Endothelial cell (in vitro differentiated cells): ENCODE measurements at regions not wholly inside any gene's neighbourhood (a gene's known extent, or its start where the extent isn't known, plus 50 kb on each side); places are given as distances from the start of the nearest gene placed in this dataset.

Source experiments
- DNase-seq: peaks from one replicate; pipeline ENCODE4 v3.0.0; 2021; ENCODE audit warnings: low spot score
- H3K27ac Mint-ChIP-seq: one replicate; pipeline ENCODE4 v1.8.0; 2021; ENCODE audit warnings: mixed read lengths, inconsistent platforms; ENCODE audit not compliant: unreplicated experiment
- H3K27me3 Mint-ChIP-seq: one replicate; pipeline ENCODE4 v1.8.0; 2021; ENCODE audit warnings: mild to moderate bottlenecking, moderate library complexity, mixed read lengths, inconsistent platforms; ENCODE audit not compliant: unreplicated experiment
- H3K36me3 Mint-ChIP-seq: one replicate; pipeline ENCODE4 v1.8.0; 2021; ENCODE audit warnings: mild to moderate bottlenecking, low read depth, mixed read lengths, inconsistent platforms; ENCODE audit not compliant: unreplicated experiment
- H3K4me1 Mint-ChIP-seq: one replicate; pipeline ENCODE4 v1.8.0; 2021; ENCODE audit warnings: mild to moderate bottlenecking, mixed read lengths, inconsistent platforms; ENCODE audit not compliant: unreplicated experiment
- H3K4me3 Mint-ChIP-seq: one replicate; pipeline ENCODE4 v1.8.0; 2021; ENCODE audit warnings: mild to moderate bottlenecking, mixed read lengths, inconsistent platforms; ENCODE audit not compliant: unreplicated experiment
- H3K9me3 Mint-ChIP-seq: one replicate; pipeline ENCODE4 v1.8.0; 2021; ENCODE audit warnings: mixed read lengths, inconsistent platforms; ENCODE audit not compliant: unreplicated experiment
- TF ChIP-seq, protein P1 (sequence below): fragments of 200-600 bp; sonication (generic); IDR thresholded peaks from one replicate; pipeline ENCODE4 v1.5.0; 2021; ENCODE audit warnings: antibody characterized with exemption; ENCODE audit not compliant: unreplicated experiment

DNA sequence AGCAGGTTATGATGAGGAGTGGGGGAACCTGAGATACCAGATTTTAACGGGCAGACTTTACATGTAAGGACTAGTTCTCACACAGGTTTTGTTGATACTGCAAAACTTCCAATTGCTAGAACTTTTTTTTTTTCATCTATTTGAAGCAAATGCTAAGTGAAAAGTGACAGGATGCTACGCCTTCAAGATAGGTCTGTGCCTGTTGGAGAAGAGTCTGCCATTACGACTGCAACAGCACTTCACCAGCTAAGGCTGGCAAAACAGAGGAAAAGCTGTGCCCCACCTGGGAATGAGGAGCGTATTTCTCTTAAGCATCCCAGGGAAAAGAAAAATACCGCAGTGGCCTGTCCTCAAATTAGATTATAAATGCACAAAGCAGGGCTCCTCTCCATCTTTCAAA is 102.0 kb upstream of the CDH6 start:
- H3K36me3 Mint-ChIP-seq: no peaks in the 10 kb centered on the region
- TF ChIP-seq, protein P1, sequence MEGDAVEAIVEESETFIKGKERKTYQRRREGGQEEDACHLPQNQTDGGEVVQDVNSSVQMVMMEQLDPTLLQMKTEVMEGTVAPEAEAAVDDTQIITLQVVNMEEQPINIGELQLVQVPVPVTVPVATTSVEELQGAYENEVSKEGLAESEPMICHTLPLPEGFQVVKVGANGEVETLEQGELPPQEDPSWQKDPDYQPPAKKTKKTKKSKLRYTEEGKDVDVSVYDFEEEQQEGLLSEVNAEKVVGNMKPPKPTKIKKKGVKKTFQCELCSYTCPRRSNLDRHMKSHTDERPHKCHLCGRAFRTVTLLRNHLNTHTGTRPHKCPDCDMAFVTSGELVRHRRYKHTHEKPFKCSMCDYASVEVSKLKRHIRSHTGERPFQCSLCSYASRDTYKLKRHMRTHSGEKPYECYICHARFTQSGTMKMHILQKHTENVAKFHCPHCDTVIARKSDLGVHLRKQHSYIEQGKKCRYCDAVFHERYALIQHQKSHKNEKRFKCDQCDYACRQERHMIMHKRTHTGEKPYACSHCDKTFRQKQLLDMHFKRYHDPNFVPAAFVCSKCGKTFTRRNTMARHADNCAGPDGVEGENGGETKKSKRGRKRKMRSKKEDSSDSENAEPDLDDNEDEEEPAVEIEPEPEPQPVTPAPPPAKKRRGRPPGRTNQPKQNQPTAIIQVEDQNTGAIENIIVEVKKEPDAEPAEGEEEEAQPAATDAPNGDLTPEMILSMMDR: no peak
- H3K27me3 Mint-ChIP-seq: no peaks in the 10 kb centered on the region
- H3K9me3 Mint-ChIP-seq: no peaks in the 10 kb centered on the region
- no peak overlapping the region for H3K27ac Mint-ChIP-seq
- no peak overlapping the region for H3K4me3 Mint-ChIP-seq
- no peak for DNase-seq
- no peaks in the 10 kb centered on the region for H3K4me1 Mint-ChIP-seq

DNA sequence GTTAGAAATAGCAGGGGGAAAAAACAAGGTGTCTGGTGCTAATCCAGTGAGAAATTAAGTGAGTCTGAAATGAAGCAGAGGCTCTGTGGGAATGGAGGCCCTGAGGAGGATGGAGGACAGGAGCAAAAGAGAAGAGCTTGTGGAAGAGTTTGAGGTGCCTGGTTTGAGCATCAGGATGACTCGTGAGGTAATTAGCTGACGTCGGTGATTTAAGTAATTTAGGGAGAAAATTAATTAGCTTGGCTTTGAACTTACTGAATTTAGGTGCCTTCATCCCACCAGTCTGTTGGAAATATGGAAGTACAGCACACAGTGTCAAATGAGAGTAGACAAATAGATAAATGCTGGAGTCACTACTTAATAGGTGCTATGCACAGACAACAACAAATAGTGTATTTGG is 103.0 kb upstream of the CDH6 start:
- no peak overlapping the region for H3K27ac Mint-ChIP-seq
- H3K27me3 Mint-ChIP-seq: no peaks in the 10 kb centered on the region
- DNase-seq: no peak
- no peaks in the 10 kb centered on the region for H3K36me3 Mint-ChIP-seq
- no peaks in the 10 kb centered on the region for H3K4me1 Mint-ChIP-seq
- no peaks in the 10 kb centered on the region for H3K9me3 Mint-ChIP-seq
- no peak overlapping the region for H3K4me3 Mint-ChIP-seq
- TF ChIP-seq, protein P1: no peak

DNA sequence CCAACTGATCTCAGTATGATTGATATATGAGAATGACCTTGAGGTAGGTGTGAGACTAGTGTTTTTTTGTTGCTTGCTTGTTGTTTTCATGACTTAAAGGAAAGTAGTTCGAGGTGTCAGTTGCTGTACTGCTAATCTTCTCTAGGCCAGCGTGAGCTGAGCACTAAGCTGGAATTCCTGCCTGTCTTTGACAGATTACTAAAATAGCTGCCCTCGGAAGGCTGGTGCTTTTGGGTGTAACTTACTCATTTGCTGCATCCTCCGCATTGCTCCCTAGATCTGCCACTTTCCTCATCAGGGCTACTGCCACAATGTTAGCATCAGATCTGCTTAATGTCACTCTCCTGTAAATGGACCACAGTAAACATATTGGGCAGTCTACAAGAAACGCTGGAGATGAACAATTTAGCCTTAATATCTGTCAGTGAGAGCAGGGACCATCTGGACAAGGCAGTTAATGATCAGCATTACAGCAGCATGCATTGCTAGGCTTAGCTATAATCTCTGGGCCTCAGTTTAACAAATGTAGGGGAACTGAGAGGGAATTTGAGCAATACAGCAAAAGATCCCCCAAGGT is 106.6 kb upstream of the CDH6 start:
- H3K36me3 Mint-ChIP-seq: no peaks in the 10 kb centered on the region
- H3K9me3 Mint-ChIP-seq: no peaks in the 10 kb centered on the region
- no peaks in the 10 kb centered on the region for H3K27me3 Mint-ChIP-seq
- H3K27ac Mint-ChIP-seq: no peak overlapping the region
- TF ChIP-seq, protein P1: no peak
- no peaks in the 10 kb centered on the region for H3K4me1 Mint-ChIP-seq
- no peak overlapping the region for H3K4me3 Mint-ChIP-seq
- no peak for DNase-seq

DNA sequence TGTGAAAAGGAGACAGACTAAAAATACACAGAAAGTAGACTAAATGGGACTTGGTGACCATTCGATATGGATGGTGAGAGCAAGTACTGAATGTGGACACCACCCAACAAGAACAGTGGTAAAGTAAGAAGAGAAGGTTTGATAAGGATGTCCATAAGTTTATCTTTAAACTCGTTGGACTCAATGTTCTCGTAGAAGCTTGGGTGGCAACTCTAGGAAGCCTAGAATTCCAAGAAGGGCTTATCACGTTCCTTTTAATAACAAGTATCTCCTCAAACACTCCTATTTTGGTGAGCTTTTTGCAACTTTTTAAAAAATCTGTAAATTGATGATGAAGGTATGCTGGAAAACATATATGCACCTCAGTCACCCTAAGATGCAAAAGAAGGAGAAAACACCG is 108.6 kb upstream of the CDH6 start:
- Mint-ChIP-seq H3K27ac (no peak overlapping the region), H3K4me1 (no peaks in the 10 kb centered on the region), H3K9me3 (no peaks in the 10 kb centered on the region), H3K4me3 (no peak overlapping the region), H3K27me3 (no peaks in the 10 kb centered on the region), H3K36me3 (no peaks in the 10 kb centered on the region)
- TF ChIP-seq, protein P1: no peak
- no peak for DNase-seq

DNA sequence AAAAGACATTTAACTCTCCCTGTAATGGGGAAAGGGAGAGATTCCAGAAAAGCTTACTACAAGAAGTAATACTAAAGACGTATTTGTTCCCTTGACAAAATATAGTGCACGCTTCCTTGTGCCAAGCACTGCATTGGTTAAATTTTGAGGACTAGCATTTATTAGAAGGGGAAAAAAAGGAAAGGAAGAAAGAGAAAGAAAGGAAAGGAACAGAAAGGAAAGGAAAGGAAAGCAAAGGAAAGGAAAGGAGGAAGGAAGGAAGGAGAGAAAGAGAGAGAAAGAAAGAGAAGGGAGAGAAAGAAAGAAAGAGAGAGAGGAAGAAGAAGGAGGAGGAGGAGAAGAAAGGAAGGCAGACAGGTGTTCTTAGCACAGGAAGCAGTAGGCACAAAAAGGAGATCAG is 110.1 kb upstream of the CDH6 start:
- Mint-ChIP-seq H3K36me3 (no peaks in the 10 kb centered on the region), H3K27me3 (no peaks in the 10 kb centered on the region), H3K4me1 (no peaks in the 10 kb centered on the region), H3K27ac (no peak overlapping the region), H3K9me3 (no peaks in the 10 kb centered on the region), H3K4me3 (no peak overlapping the region)
- TF ChIP-seq, protein P1: no peak
- no peak for DNase-seq
